ENCODE measurements at regions not wholly inside any gene's neighbourhood (a gene's known extent, or its start where the extent isn't known, plus 50 kb on each side); places are given as distances from the start of the nearest gene placed in this dataset.
A peak's percentile ranks its signal among the peaks of the same experiment; 100 is the strongest.

DNA sequence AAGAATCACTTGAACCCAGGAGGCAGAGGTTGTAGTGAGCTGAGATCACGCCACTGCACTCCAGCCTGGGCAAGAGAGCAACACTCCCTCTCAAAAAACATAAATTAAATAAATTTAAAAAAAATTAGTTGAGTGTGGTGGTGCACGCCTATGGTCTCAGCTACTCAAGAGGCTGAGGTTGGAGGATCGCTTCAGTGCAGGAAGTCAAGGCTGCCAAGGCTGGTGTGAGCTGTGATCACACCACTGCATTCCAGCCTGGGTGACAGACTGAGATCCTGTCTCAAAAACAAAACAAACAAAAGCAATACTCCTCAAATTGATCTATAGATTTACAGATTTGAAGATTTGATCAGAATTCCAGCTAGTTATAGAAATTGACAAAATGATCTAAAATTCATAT, 92.7 kb upstream of the RESF1 start:
- no peak for DNase-seq

DNA sequence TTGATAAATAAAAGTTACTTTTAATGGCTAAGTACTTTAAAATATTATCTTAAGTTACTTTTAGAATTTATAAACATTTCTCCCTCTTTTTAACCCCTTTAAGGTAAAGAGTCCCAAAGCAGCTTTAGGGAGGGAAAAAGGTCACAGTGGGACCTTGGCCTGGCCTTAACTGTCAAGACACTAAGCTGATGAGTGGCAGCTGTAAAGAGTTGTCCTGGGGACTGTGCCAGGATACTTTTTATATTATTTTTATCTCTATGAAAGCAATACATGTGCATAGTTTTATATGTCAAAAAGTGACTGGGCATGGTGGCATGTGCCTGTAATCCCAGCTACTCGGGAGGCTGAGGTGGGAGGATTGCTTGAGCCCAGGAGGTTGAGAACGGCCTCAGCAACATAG, 94.2 kb upstream of the RESF1 start:
- no peak for DNase-seq

DNA sequence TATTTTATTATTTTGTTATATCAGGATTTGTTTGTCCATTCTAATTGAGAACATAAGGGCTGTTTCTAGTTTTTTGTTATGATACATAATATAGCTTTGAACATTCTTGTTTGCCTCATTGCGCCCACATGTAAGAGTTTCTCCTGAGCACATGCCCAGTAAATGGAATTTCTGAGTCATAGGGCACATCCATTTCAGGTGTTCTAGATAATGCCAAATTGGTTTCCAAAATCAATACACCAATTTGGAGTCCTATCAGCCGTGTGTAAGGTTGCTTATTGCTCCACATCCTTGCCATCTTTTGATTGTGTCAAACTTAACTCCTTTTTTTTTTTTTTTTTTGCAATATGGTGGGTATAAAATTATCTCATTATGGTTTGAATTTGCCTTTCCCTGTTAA, 97.9 kb upstream of the RESF1 start:
- no peak for DNase-seq

DNA sequence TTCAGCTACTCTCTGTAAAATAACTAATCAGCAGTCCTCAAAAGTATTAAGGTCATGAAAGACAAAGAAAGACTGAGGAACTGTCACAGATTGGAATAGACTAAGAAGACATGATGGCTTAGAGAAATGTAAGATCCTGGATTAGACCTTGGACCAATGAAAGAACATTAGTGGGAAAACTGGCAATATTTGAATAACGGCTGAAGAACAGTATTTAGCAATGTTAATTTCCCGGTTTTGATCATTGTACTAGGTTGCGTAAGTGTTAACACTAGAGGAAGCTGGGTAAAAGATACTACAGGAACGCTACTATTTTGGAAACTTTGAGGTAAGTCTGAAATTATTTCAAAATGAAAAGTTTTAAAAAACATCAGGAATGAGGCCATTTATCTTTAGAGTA, 98.8 kb upstream of the RESF1 start:
- DNase-seq: no peak

DNA sequence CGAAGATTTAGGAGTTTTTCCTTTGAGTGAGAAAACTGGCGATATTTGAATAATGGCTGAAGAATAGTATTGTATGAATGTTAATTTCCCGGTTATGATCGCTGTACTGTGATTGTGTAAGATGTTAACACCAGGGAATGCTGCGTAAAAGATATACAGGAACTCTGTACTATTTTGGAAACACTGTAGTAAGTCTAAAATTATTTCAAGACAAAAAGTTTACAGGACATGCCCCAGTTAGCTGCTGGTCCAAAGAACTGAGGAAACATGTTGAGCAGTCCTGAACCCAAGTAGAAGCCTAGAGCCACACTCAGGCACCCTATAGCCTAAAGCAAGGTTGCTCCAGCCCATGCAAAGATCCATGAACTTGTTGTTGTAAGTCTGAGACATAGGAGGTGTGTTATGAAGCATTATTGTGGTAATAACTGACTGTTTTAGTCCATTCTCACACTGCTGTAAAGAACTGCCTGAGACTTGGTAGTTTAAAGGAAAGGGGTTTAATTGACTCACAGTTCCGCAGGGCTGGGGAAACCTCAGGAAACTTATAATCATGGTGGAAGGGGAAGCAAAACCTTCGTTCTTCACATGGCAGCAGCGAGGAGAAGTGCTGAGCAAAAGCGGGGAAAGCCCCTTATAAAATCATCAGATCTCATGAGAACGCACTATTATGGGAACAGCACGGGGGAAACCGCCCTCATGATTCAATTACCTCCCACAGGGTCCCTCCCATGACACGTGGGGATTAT, 99.8 kb upstream of the RESF1 start:
- no peak for DNase-seq

DNA sequence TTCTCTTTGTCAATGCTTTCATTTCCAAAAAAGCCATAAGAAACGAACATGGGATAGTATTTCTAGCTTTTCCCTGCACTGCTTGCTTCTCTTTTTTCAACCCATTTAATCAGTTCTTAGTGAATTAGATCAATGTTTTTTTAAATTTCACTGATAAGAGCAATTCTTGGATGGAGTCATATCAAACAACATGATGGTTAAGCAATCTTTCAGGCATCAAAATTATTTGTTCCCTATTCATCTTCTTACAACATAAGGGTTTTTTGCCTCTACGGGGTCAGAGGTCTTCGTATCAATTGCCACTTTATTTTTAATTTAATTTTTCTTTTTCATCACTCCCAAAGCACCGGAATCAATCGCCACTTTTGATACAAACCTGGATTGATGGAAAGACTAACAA, 103.8 kb upstream of the RESF1 start:
- no peak for DNase-seq

DNA sequence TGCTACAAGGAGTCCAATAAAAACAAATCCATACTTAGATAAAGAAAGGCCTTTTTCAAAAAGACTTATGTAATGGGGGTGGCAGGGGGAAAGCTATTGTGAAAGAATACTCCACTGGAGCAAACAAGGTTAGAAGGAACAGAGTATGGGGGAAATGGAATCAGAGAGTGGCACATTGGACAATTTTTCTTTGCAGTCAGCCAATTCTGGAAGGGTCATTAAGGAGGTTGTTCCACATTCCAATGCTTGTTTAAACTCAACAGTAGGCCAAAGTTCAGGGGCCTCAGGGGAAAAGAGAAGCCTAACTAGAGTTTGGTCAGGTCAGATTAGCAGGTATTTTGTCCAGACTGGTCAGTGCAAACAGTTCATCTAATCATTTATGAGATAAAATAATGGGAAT, 105.2 kb upstream of the RESF1 start:
- no peak for DNase-seq

DNA sequence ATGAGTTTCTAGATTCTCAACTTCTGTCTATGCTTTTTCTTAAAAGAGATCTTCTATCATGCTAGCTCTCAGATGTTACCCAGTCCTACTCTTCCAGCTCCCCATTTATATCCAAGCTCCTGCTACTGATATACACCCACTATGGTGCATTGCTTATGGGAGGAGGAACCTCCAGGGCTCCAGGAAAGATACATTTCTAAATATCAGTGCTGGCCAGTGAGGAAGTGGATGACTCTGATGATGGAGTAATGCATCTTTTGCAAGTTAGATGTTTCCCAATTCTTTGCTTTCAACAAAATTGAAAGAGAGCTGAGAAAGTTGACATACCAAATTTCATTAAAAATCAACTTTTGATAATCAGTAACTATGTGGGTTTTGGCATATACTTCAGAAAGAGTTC, 105.7 kb upstream of the RESF1 start:
- no peak for DNase-seq

DNA sequence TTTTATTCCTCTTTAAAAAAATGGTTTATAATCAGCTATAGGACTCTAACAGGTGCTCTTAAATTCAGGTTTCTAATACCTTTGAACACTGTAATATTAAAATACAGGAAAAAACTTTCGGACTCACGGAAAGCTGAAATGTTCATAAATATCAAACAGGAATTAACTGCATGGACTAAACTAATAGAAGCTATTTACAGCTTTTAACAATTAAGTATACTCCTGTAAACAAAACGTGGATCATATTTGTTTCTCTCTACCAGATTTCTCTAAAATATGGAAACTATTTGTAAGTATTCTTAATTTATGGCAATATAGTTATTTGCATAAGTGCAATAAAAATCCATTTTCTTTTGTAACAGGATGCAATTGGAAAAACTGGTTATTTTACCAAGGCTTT, 108.9 kb upstream of the RESF1 start:
- DNase-seq: no peak

DNA sequence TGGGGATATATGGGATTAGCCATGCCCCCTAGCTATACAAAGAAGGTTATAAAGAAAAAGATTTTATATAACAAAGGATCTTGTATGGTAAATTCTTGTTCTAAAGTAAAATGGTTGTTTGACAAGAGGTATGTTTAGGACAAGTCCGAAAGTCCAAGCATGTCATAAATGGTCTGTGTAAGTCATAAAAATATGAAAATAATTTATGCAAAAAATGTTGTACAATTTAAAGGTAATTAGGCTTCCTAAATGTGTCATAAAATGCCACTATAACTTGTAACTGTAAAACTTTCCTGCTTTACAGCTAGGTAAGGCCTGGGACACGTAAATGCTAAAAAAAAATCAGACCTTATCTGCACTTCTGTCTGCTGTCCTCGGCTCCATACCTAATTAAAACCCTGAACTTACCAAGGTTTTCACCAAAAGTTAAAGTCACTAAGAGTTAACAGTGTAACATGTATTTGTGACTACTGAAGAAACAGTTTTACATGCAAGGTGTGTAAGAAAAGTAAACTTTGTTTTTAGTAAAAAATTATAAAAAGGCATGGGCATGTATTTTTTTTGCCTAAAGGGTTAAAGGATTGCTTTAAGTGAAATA, 110.0 kb upstream of the RESF1 start:
- no peak for DNase-seq

DNA sequence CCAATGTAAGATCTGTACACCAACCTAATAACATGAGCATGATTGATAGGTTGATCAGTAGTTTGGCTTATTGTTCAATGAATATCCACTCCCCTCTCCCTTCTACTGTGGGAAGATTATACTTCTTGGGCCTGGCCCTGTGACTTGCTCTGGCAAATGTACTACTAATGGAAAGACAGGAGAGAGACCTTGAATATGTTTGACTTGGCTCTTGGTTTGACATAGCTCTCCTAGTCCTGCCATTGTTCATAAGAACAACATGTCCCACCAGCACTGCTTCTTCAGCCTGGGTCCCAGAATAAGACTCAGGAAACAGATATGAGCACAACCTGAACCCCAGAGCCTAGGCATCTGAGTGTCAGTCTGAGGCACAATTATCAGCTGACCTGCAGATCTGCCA, 112.8 kb upstream of the RESF1 start:
- DNase-seq: no peak

DNA sequence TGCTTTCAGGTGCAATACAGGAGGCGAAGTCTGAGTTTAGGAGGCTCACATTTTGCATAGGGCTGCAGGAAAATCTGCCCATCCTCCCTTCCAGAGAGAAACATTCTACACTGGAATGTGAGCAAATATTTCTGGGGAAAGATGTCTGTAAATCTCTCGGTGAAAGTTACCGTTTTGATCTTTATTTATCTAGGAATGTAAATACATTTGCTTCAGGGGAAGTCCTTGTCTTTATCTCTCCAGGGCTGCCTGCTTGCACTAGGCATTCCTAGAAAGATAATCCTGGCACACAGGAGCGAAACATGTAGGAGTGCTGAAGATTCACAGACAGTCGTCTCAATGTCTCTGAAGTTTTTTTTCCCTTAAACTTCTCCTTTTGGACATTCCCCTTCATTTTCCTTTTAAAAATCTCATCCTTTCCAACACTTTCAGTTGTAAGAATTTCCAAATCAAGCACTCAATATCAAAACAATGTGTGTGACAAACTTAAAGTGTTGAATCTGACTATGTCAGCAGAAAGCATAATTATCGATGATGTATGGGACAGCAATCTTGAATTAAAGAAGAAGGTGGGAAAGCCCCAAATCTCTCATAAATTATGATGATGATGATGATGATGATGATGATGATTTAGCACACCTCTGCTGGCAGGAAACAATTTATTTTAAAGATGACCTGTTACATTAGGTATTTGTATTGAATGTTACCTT, 113.4 kb upstream of the RESF1 start:
- DNase-seq: no peak

DNA sequence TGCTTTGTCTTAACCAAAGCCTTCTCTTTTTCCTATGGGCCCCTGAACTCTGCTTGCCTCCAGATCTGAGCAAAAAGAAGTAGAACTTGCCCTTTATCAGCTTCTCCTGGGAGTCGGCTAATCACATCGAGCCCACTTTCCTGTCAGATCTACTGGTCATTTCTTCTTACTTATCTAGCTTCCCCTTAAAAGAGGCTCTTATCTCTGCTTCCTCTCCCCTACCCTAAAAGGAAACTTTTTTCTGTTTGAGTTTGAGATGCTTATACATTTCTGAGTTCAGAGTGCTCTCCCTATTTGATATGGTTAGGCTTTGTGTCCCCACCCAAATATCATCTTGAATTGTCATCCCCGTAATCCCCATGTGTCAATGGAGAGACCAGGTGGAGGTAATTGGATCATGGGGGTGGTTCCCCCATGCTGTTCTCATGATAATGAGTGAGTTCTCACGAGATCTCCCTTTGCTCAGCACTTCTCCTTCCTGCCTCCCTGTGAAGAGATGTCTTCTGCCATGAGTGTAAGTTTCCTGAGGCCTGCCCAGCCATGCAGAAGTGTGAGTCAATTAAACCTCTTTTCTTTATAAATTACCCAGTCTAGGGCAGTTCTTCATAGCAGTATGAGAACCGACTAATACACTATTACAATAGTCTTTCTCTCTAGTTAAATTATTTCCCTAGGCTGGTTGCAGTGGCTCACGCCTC, 114.7 kb upstream of the AMN1 start:
- no peak for DNase-seq

DNA sequence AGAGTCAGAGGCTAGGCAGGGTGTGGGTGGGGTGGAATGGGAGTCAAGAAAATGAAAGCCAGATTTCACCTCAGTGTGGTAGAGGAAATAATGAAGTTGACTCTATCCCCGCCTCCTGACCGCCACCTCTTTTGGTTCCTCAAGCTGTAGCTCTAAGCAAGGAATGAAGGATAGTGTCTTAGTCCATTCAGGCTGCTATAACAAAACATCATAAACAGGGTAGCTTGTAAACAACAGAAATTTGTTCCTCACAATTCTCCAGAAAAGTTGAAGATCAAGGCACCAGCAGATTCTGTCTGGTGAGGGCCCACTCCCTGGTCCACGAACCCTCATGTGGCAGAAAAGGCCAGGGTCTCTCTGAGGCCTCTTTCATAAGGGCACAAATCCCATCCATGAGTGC, 109.1 kb upstream of the AMN1 start:
- no peak for DNase-seq

DNA sequence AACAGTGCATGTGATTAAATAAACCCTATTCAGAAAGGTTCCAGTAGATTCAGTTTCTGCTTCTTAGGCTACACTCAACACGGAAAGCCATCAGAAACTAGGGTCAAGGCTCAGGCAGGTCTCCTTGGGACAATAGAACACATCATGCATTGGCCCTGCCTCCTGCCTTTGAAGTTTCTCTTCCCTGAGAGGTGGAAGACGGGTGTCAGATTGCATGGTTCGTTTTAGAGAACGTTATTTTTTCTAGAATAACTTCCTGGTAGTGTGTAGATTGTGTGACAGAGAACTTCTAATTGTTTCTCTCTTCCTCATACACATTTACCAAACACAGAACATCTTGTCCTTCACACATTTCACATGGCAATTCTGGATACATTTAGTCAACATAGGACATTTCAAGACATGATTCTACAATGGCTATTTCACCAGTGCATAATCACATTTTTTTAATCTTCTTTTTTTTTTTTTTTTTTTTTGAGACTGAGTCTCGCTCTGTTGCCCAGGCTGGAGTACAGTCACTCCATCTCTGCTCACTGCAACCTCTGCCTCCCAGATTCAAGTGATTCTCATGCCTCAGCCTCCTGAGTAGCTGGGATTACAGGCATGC, 106.6 kb upstream of the AMN1 start:
- DNase-seq: peak; percentile 14

DNA sequence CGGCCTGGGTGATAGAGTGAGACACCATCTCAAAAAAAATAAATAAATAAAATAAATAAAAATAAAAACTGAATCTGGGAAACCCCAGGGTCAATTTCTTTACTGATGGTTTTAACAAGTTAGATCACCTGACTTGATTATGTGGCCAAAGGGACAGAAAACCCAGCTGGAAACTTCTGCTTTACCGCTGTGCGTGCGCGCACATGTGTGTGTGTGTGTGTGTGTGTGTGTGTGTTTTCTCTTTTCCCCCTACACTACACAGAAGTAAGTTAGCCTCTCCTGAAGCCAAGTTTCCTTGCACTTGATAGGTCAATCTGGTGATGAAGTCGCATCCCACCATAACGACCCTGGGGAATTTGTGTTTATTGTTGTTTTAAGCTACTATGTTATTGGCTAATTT, 105.3 kb upstream of the AMN1 start:
- no peak for DNase-seq

DNA sequence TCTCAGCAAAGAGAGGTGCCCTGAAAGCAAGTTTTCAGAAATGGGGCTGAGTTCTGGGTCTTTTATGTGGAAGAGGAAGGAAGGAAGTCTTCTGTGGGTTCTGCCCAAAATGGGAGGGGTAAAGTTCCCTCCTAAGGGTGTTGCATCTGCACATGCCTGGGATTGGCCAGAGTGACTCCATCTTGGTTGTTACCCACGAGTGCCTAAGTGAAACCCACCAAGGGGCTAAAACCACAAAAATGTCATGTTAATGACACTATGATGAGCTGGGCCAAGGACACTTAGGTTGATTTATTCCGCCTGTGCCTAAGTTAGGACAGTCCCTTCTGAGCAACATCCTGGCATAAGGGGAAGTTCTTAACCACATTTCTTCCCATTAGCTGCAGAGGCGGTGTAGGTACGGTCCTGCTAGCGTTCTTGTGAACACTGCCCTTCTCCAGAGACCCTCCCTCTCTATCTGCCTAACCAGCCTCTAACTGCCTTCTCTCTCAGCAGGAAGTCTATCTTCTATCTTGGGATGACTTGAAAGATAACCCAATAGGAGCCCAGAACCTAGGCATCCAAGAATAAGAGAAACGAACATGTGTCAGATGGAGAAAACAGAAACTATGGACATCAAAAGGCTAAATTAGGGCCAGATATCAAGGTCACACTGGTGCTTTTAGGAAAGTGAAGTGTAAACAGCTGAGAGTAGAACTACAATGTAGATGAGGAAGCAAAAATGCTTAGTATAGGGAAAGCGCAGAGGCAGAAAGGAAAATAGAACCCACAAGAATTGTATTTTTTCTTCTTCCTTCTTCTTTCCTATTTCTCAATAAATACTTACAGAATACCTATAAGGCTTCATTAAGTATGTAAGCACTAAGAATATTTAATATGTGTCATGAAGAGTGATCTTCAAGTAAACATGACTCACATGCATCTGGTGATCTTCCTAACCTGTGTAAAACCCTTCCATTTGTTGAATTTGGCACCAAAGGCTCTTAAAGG, 104.2 kb upstream of the AMN1 start:
- DNase-seq: no peak

DNA sequence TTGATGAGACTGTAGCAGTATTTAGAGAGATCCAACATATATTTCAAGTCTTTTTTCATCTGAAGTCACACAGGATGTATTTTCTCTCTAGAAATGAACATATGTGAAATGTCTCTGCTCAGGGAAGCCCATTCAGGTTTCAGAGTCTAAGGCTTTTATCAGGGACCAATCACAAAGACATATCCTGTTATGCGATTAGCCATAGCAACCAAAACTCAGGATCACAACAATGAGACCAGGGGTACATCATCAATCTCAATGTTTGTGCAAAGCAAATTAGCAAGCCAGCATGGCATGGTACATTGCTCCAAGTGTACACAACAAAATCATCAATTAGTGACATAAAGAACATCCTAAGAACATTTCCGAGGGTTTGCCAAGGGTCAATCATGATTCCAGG, 99.2 kb upstream of the AMN1 start:
- no peak for DNase-seq

DNA sequence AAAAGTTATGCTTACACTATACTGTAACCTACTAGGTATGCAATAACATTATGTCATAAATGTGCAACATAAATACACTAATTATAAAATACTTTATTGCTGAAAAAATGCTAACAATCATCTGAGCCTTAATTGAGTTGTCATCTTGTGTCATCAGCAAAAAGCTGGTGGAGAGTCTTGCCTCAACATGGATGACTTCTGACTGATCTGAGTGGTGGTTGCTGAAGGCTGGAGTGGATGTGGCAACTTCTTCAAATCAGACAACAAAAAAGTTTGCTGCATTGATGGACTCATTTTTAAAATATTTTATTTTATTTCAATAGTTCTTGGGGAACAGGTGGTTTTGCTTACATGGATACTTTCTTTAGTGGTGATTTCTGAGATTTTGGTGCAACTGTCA, 93.9 kb upstream of the AMN1 start:
- no peak for DNase-seq

DNA sequence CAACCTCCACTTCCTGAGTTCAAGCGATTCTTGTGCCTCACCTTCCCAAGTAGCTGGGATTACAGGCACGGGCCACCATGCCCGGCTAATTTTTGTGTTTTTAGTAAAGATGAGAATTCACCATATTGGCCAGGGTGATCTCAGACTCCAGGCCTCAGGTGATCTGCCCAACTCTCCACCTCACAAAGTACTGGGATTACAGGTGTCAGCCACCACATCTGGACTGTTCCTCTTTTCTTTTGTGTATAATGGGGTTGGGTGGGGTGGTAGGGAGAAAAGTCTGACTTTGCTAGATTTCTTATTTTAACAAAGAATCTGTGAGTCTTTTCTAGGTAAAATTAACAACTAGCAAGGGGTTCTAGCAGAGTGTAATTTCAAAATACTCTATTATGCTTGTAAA, 92.7 kb upstream of the AMN1 start:
- no peak for DNase-seq

DNA sequence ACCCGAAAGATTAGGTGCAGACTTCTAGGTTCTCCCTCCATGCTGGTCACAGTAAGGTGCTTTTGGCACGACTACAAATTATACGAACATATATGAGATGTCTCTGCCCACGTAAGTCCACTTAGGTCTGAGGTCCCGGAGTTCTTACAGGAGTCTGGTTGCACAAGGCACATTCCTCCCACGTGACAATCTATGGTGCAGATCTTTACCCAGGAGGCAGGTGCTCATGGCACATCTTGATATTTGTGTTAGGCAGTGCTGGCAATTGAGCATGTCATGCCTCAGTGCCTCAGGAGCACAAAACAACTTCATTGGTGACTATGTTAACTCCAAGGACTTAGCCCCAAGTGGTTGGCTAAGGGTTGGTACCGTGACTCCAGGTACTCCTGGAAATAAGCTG, 92.0 kb upstream of the AMN1 start:
- peak; percentile 44 for DNase-seq

DNA sequence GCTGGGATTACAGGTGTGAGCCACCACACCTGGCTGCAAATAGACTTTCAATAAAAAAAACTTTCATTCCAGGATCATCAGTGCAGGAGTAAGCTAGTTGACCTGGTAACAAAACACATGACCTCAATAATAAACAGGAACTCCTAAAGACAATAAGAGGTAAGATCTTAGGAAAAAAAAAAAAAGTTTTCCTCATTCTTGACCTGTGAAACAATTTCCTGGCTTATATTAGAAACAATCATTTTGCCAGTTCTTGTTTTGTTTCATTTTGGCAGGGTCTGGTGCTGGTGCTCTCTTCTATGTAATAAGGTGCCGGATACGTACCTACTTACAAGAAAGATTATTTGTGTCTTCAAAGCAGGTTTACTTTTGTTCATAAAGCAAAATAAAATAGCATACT, 90.6 kb upstream of the AMN1 start:
- DNase-seq: no peak

All from NCI-H510A treated with DMSO at 0.1 percent for 48 hours (cell line).